ENCODE measurements at regions not wholly inside any gene's neighbourhood (a gene's known extent, or its start where the extent isn't known, plus 50 kb on each side); places are given as distances from the start of the nearest gene placed in this dataset.

- no peak for ATAC-seq
- TF ChIP-seq GLIS3 (CRISPR knock-in tag; IDR thresholded peaks at IDR 0.05) (no peak), TSHZ2 (CRISPR knock-in tag; IDR thresholded peaks at IDR 0.05) (no peak), CSRNP3 (CRISPR knock-in tag; IDR thresholded peaks at IDR 0.05) (no peak), ZNF70 (CRISPR knock-in tag; IDR thresholded peaks at IDR 0.05) (no peak), PATZ1 (CRISPR knock-in tag; IDR thresholded peaks at IDR 0.05; ENCODE audit: borderline replicate concordance) (no peak), RARB (CRISPR knock-in tag; IDR thresholded peaks at IDR 0.05) (no peak), CSDC2 (CRISPR knock-in tag; IDR thresholded peaks at IDR 0.05) (no peak), ZC3H10 (CRISPR knock-in tag; IDR thresholded peaks at IDR 0.05) (no peak), BACH2 (CRISPR knock-in tag; IDR thresholded peaks at IDR 0.05; ENCODE audit: borderline replicate concordance) (no peak), ZNF565 (CRISPR knock-in tag; conservative IDR thresholded peaks at IDR 0.05; ENCODE audit: low read depth) (no peak), POU6F1 (CRISPR knock-in tag; IDR thresholded peaks at IDR 0.05; ENCODE audit: borderline replicate concordance, low read depth) (no peak), CREB5 (CRISPR knock-in tag; IDR thresholded peaks at IDR 0.05; ENCODE audit: low read depth) (no peak), OSR1 (CRISPR knock-in tag; IDR thresholded peaks at IDR 0.05) (no peak)
Observed at GRCh38 chr3:90039994-90040393, 932.6 kb downstream of the EPHA3 start.

GRCh38 chr3:90040554-90040953 is 933.1 kb downstream of the EPHA3 start:
- ATAC-seq, result no peak
- TF ChIP-seq TOX (CRISPR knock-in tag; IDR thresholded peaks at IDR 0.05; ENCODE audit: borderline replicate concordance) (no peak), SNAI2 (CRISPR knock-in tag; IDR thresholded peaks at IDR 0.05) (no peak), POU6F1 (CRISPR knock-in tag; IDR thresholded peaks at IDR 0.05; ENCODE audit: borderline replicate concordance, low read depth) (no peak), CSRNP3 (CRISPR knock-in tag; IDR thresholded peaks at IDR 0.05) (no peak), TSHZ2 (CRISPR knock-in tag; IDR thresholded peaks at IDR 0.05) (no peak), ZFP3 (CRISPR knock-in tag; IDR thresholded peaks at IDR 0.05) (no peak), PPARA (CRISPR knock-in tag; IDR thresholded peaks at IDR 0.05; ENCODE audit: borderline replicate concordance) (no peak), RARB (CRISPR knock-in tag; IDR thresholded peaks at IDR 0.05) (no peak), ZNF8 (CRISPR knock-in tag; IDR thresholded peaks at IDR 0.05) (no peak), ESRRG (CRISPR knock-in tag; IDR thresholded peaks at IDR 0.05) (no peak), CSDC2 (CRISPR knock-in tag; IDR thresholded peaks at IDR 0.05) (no peak), OSR1 (CRISPR knock-in tag; IDR thresholded peaks at IDR 0.05) (no peak), ARNTL (CRISPR knock-in tag; IDR thresholded peaks at IDR 0.05; ENCODE audit: borderline replicate concordance, low read depth) (no peak), TCF4 (CRISPR knock-in tag; IDR thresholded peaks at IDR 0.05; ENCODE audit: borderline replicate concordance) (no peak), PATZ1 (CRISPR knock-in tag; IDR thresholded peaks at IDR 0.05; ENCODE audit: borderline replicate concordance) (no peak), ZFP30 (CRISPR knock-in tag; IDR thresholded peaks at IDR 0.05) (no peak)

Data from SK-N-SH treated with all-trans-retinoic acid at 6 μM for 48 hours (cell line).